ENCODE measurements at regions not wholly inside any gene's neighbourhood (a gene's known extent, or its start where the extent isn't known, plus 50 kb on each side); places are given as distances from the start of the nearest gene placed in this dataset.

DNA sequence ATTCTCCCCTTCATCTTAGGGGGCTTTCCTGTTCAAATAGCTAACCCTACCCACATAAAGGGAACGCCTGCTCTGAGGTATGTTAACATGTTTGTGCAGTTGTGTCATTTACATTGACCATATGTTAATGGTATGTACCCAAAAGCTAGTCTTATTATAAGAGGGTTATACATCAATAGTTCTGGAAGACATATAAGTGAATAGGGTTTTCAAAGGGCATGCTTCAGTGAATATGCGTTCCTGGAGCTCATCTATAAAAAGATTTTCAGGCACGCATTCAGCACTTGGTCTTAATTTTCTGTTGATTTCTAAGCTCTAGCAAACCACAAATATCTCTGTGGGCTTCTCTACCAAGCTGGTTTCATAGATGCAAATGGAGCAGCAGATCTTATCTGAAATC, 766.1 kb downstream of the IRX1 start:
- Histone ChIP-seq H3K27ac (replicated peaks) (no peak overlapping the region), H3K27me3 (ENCODE audit: insufficient read depth, poor library complexity, severe bottlenecking) (no peaks in the 10 kb centered on the region), H3K4me3 (replicated peaks; ENCODE audit: insufficient read depth, low read length) (no peak overlapping the region)
- no peak for DNase-seq (ENCODE audit: low read depth in 1 of 2, low spot score in 1 of 2)
- TF ChIP-seq GABPA (IDR thresholded peaks at IDR 0.05; ENCODE audit: low read depth) (no peak), POLR2AphosphoS5 (IDR thresholded peaks at IDR 0.05; ENCODE audit: low read depth) (no peak), REST (IDR thresholded peaks at IDR 0.05; ENCODE audit: insufficient replicate concordance, low read depth) (no peak), SPI1 (IDR thresholded peaks at IDR 0.05; ENCODE audit: borderline replicate concordance, low read depth) (no peak)
- TF ChIP-seq, protein P1, sequence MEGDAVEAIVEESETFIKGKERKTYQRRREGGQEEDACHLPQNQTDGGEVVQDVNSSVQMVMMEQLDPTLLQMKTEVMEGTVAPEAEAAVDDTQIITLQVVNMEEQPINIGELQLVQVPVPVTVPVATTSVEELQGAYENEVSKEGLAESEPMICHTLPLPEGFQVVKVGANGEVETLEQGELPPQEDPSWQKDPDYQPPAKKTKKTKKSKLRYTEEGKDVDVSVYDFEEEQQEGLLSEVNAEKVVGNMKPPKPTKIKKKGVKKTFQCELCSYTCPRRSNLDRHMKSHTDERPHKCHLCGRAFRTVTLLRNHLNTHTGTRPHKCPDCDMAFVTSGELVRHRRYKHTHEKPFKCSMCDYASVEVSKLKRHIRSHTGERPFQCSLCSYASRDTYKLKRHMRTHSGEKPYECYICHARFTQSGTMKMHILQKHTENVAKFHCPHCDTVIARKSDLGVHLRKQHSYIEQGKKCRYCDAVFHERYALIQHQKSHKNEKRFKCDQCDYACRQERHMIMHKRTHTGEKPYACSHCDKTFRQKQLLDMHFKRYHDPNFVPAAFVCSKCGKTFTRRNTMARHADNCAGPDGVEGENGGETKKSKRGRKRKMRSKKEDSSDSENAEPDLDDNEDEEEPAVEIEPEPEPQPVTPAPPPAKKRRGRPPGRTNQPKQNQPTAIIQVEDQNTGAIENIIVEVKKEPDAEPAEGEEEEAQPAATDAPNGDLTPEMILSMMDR (IDR thresholded peaks at IDR 0.05; ENCODE audit: insufficient read depth, low read length), result no peak

- Histone ChIP-seq H3K4me3 (replicated peaks; ENCODE audit: insufficient read depth, low read length) (no peak overlapping the region), H3K27ac (replicated peaks) (no peak overlapping the region), H3K27me3 (ENCODE audit: insufficient read depth, poor library complexity, severe bottlenecking) (no peaks in the 10 kb centered on the region)
- no peak for DNase-seq (ENCODE audit: low read depth in 1 of 2, low spot score in 1 of 2)
- TF ChIP-seq SPI1 (IDR thresholded peaks at IDR 0.05; ENCODE audit: borderline replicate concordance, low read depth) (no peak), POLR2AphosphoS5 (IDR thresholded peaks at IDR 0.05; ENCODE audit: low read depth) (no peak), REST (IDR thresholded peaks at IDR 0.05; ENCODE audit: insufficient replicate concordance, low read depth) (no peak), GABPA (IDR thresholded peaks at IDR 0.05; ENCODE audit: low read depth) (no peak)
- TF ChIP-seq, protein P1 (IDR thresholded peaks at IDR 0.05; ENCODE audit: insufficient read depth, low read length), result no peak
These were observed 766.8 kb downstream of the IRX1 start for GRCh38 chr5:4362411-4362810.

DNA sequence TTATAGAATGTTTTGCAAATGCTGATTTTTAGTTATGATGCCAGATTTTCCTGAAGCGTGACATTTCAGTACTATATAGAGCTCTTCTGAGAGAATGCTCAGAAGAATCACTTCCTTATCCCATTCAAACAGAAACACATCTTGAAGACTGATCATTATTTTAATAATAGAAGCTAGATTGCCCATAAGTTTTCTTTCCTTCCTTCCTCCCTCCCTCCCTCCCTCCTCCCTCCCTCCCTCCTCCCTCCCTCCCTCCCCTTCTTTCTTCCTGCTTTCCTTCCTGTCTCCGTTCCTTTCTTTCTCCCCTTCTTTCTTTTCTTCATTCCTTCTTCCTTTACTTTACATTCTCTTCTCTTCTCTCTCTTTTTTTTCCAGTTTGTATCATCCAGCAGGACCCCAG, 767.4 kb downstream of the IRX1 start:
- Histone ChIP-seq H3K27ac (replicated peaks) (no peak overlapping the region), H3K27me3 (ENCODE audit: insufficient read depth, poor library complexity, severe bottlenecking) (no peaks in the 10 kb centered on the region), H3K4me3 (replicated peaks; ENCODE audit: insufficient read depth, low read length) (no peak overlapping the region)
- TF ChIP-seq POLR2AphosphoS5 (IDR thresholded peaks at IDR 0.05; ENCODE audit: low read depth) (no peak), REST (IDR thresholded peaks at IDR 0.05; ENCODE audit: insufficient replicate concordance, low read depth) (no peak), GABPA (IDR thresholded peaks at IDR 0.05; ENCODE audit: low read depth) (no peak), SPI1 (IDR thresholded peaks at IDR 0.05; ENCODE audit: borderline replicate concordance, low read depth) (no peak)
- TF ChIP-seq, protein P1 (IDR thresholded peaks at IDR 0.05; ENCODE audit: insufficient read depth, low read length), result no peak
- DNase-seq (ENCODE audit: low read depth in 1 of 2, low spot score in 1 of 2), result no peak
